PC-9 (cell line): ENCODE measurements at regions not wholly inside any gene's neighbourhood (a gene's known extent, or its start where the extent isn't known, plus 50 kb on each side); places are given as distances from the start of the nearest gene placed in this dataset.

Source experiments
- CTCF ChIP-seq: fragments of 200-600 bp; sonication (generic); conservative IDR thresholded peaks from 2 replicates; pipeline ENCODE4 v1.6.1; 2017; ENCODE audit warnings: mixed run types, antibody characterized with exemption, mild to moderate bottlenecking, moderate library complexity
- EZH2 ChIP-seq: fragments of 200-600 bp; sonication (generic); IDR thresholded peaks from 2 replicates; pipeline ENCODE4 v1.8.0; 2017; ENCODE audit warnings: antibody characterized with exemption, low read depth

- TF ChIP-seq CTCF, result no peak
- no peak for TF ChIP-seq EZH2
Observed at GRCh38 chr2:45285771-45286390, 276.6 kb upstream of the SIX2 start.
